ENCODE measurements at regions not wholly inside any gene's neighbourhood (a gene's known extent, or its start where the extent isn't known, plus 50 kb on each side); places are given as distances from the start of the nearest gene placed in this dataset.

GRCh38 chr13:31862828-31863227 lies 123.5 kb downstream of the RXFP2 start:
- H3K9me3 Mint-ChIP-seq, result no peaks in the 10 kb centered on the region
- Histone ChIP-seq H3K4me1 (ENCODE audit: insufficient read depth) (peaks cover 3% of the 10 kb centered on the region; the same call in 1 of the 2 replicates), H3K79me2 (replicated peaks; ENCODE audit: insufficient read depth) (no peaks in the 10 kb centered on the region), H3K27ac (ENCODE audit: low read depth) (no peak overlapping the region), H3K9me2 (ENCODE audit: insufficient read depth) (no peaks in the 10 kb centered on the region), H4K20me1 (replicated peaks; ENCODE audit: insufficient read depth) (no peaks in the 10 kb centered on the region), H3K4me2 (no peak overlapping the region), H3F3A (replicated peaks; ENCODE audit: low read depth) (no peaks in the 10 kb centered on the region), H2AFZ (no peak overlapping the region), H3K4me3 (no peak overlapping the region), H3K27me3 (ENCODE audit: insufficient read depth) (no peaks in the 10 kb centered on the region), H3K36me3 (ENCODE audit: insufficient read depth) (no peaks in the 10 kb centered on the region)
- no peaks in the 10 kb centered on the region for H3K36me3 Mint-ChIP-seq (ENCODE audit: low read depth)
- no peak for TF ChIP-seq CTCF (conservative IDR thresholded peaks at IDR 0.05; ENCODE audit: low read depth in 2 of 2)
- TF ChIP-seq REST (IDR thresholded peaks at IDR 0.05; ENCODE audit: unreplicated experiment), result no peak
- TF ChIP-seq STAT1 (IDR thresholded peaks at IDR 0.05; ENCODE audit: unreplicated experiment), result no peak
- TF ChIP-seq CREB1 (CRISPR knock-in tag; IDR thresholded peaks at IDR 0.05; ENCODE audit: low read depth), result no peak
- no peak for TF ChIP-seq JUNB (IDR thresholded peaks at IDR 0.05; ENCODE audit: unreplicated experiment)
- no peak for TF ChIP-seq ZNF114 (CRISPR knock-in tag; IDR thresholded peaks at IDR 0.05)
- TF ChIP-seq ZNF331 (CRISPR knock-in tag; IDR thresholded peaks at IDR 0.05; ENCODE audit: low read depth), result no peak
- TF ChIP-seq ETS1 (IDR thresholded peaks at IDR 0.05), result no peak
- no peak for TF ChIP-seq ZNF462 (CRISPR knock-in tag; IDR thresholded peaks at IDR 0.05)
- TF ChIP-seq EZH2phosphoT487 (IDR thresholded peaks at IDR 0.05; ENCODE audit: unreplicated experiment), result no peak
- TF ChIP-seq POLR2AphosphoS5 (IDR thresholded peaks at IDR 0.05; ENCODE audit: low read depth), result no peak
- no peak for TF ChIP-seq NANOG (IDR thresholded peaks at IDR 0.05; ENCODE audit: borderline replicate concordance)
- TF ChIP-seq EZH2 (IDR thresholded peaks at IDR 0.05; ENCODE audit: low read depth, unreplicated experiment), result no peak
- H3K4me3 Mint-ChIP-seq, result no peak overlapping the region
- H3K27ac Mint-ChIP-seq, result no peak overlapping the region
- no peak for ATAC-seq
- no peaks in the 10 kb centered on the region for H3K4me1 Mint-ChIP-seq
- no peaks in the 10 kb centered on the region for H3K27me3 Mint-ChIP-seq (ENCODE audit: insufficient read depth, low read depth, poor library complexity)
- no peak for DNase-seq (ENCODE audit: low spot score)

Measured in GM23338 (cell line).